Endothelial cell of umbilical vein (primary cell): ENCODE measurements at regions not wholly inside any gene's neighbourhood (a gene's known extent, or its start where the extent isn't known, plus 50 kb on each side); places are given as distances from the start of the nearest gene placed in this dataset.

ENCODE experiments used
- BruUV-seq: library from RNA; stranded (reverse); fragments of 400-500 nt; replicated peaks from 2 replicates; lab custom pipeline; 2021; lab: Mats Ljungman, UMichigan
- CTCF ChIA-PET: fragments of 300-600, 350-600 bp; sonication (Branson Sonifier 250); formaldehyde crosslinking; loops from one replicate; lab custom pipeline; 2021; ENCODE audit warnings: antibody characterized with exemption, inconsistent platforms; lab: Charles Lee
- POLR2A ChIA-PET: fragments of 300-600, 350-600 bp; sonication (Branson Sonifier 250); formaldehyde crosslinking; loops from one replicate; lab custom pipeline; 2021; ENCODE audit warnings: antibody characterized with exemption, inconsistent platforms; lab: Charles Lee
- DNase-seq: peaks from one replicate; pipeline ENCODE4 v3.0.0-alpha.2; 2011; ENCODE audit warnings: low read depth, low spot score
- FAIRE-seq: peaks from 2 replicates; lab custom pipeline; 2011; peaks lifted over from hg19 to GRCh38; lab: Jason Lieb, UNC
- H2AFZ ChIP-seq: 2 replicates; pipeline ENCODE4 v1.6.0; 2012; ENCODE audit warnings: low read depth, low read length, control low read depth, inconsistent platforms
- H3K27ac ChIP-seq: 2 replicates; pipeline ENCODE4 v1.5.1; 2011; ENCODE audit warnings: low read depth, mild to moderate bottlenecking, control low read depth, low read length, moderate library complexity; ENCODE audit not compliant: insufficient read depth
- H3K27me3 ChIP-seq, 2 experiments: 2 replicates each; pipeline versions ENCODE4 v1.6.0 to v1.6.1; 2011; ENCODE audit warnings: low read length in 2 of 2, mixed read lengths in 1 of 2; ENCODE audit not compliant: control insufficient read depth in 2 of 2, insufficient read depth in 2 of 2
- H3K36me3 ChIP-seq, 2 experiments: 2 replicates in 1 of 2; 3 replicates in 1 of 2; pipeline ENCODE4 v1.5.1; 2011; ENCODE audit warnings: low read length in 2 of 2, mild to moderate bottlenecking in 1 of 2, moderate library complexity in 1 of 2; ENCODE audit not compliant: control insufficient read depth in 2 of 2, insufficient read depth in 2 of 2; ENCODE audit errors: extremely low read depth in 1 of 2
- H3K4me1 ChIP-seq: 3 replicates; pipeline ENCODE4 v1.5.1; 2011; ENCODE audit warnings: mild to moderate bottlenecking, low read length; ENCODE audit not compliant: control insufficient read depth, insufficient read depth; ENCODE audit errors: extremely low read depth
- H3K4me2 ChIP-seq: 2 replicates; pipeline ENCODE4 v1.6.1; 2011; ENCODE audit warnings: low read length, control low read depth, mixed read lengths; ENCODE audit not compliant: insufficient read depth
- H3K4me3 ChIP-seq, 3 experiments: fragments of 200-600 bp in 1 of 3; sonication (generic), shearing (Covaris generic) in 1 of 3; replicated peaks in 1 of 3; 2 replicates each; pipeline ENCODE4 v1.5.1; 2011 to 2016; ENCODE audit warnings: control low read depth in 3 of 3, low read length in 3 of 3, mild to moderate bottlenecking in 2 of 3, inconsistent platforms in 1 of 3, low read depth in 1 of 3, moderate library complexity in 1 of 3; ENCODE audit not compliant: insufficient read depth in 1 of 3
- H3K79me2 ChIP-seq: 2 replicates; pipeline ENCODE4 v1.6.0; 2012; ENCODE audit warnings: low read length, inconsistent platforms; ENCODE audit not compliant: control insufficient read depth, insufficient read depth
- H3K9ac ChIP-seq: replicated peaks from 2 replicates; pipeline ENCODE3; 2011; ENCODE audit warnings: low read length, control low read depth; ENCODE audit not compliant: insufficient read depth; ENCODE audit errors: extremely low read depth
- H3K9me1 ChIP-seq: replicated peaks from 3 replicates; pipeline ENCODE4 v1.6.0; 2011; ENCODE audit warnings: mild to moderate bottlenecking, low read length; ENCODE audit not compliant: control insufficient read depth, insufficient read depth; ENCODE audit errors: extremely low read depth
- H3K9me3 ChIP-seq: replicated peaks from 2 replicates; pipeline ENCODE4 v1.5.1; 2012; ENCODE audit warnings: low read length, inconsistent platforms; ENCODE audit not compliant: control insufficient read depth, insufficient read depth
- H4K20me1 ChIP-seq: replicated peaks from 2 replicates; pipeline ENCODE3; 2011; ENCODE audit warnings: mild to moderate bottlenecking, low read length; ENCODE audit not compliant: control insufficient read depth, insufficient read depth; ENCODE audit errors: extremely low read depth
- CTCF ChIP-seq, 2 donors: IDR thresholded peaks; 1 replicate in 1 of 2; 2 replicates in 1 of 2; pipeline ENCODE4 v1.5.1; 2011; ENCODE audit warnings: low read length in 2 of 2, mild to moderate bottlenecking in 2 of 2, moderate library complexity in 2 of 2, control low read depth in 1 of 2, inconsistent platforms in 1 of 2, low read depth in 1 of 2; ENCODE audit not compliant: insufficient read depth in 1 of 2; ENCODE audit errors: extremely low read depth in 1 of 2
- MAX ChIP-seq: IDR thresholded peaks from 2 replicates; pipeline ENCODE4 v1.6.1; 2011; ENCODE audit not compliant: insufficient read depth, insufficient read length
- dilution Hi-C: fragments of 300-500 bp; cut with MboI; formaldehyde crosslinking; loops from one replicate; pipeline ENCODE4 v1.15.0; 2019; ENCODE audit warnings: low sequenced_read_pairs; ENCODE audit not compliant: extremely low pct_ligation_motif_present
- intact Hi-C: fragments of 100-400 bp; cut with micrococcal nuclease; formaldehyde crosslinking; loops from one replicate; pipeline ENCODE4 v1.10.0; 2022

- BruUV-seq, result no TSS peak
- dilution Hi-C loops, result no loop called here
These were observed 274.9 kb downstream of the GASK1B start for GRCh38 chr4:157897855-157898370.

More at GRCh38 chr4:157897855-157898370, 274.9 kb downstream of the GASK1B start:
- DNase-seq (no peak), FAIRE-seq (no peak)
- CTCF ChIA-PET, result no interaction called here
- no peaks in the 10 kb centered on the region for H3K27me3 ChIP-seq
- no peaks in the 10 kb centered on the region for H3K9me3 ChIP-seq
- no peaks in the 10 kb centered on the region for H4K20me1 ChIP-seq
- H3K79me2 ChIP-seq, result no peaks in the 10 kb centered on the region
- H3K9me1 ChIP-seq, result no peaks in the 10 kb centered on the region
- H3K36me3 ChIP-seq, result no peaks in the 10 kb centered on the region
- no peak overlapping the region for H3K27ac ChIP-seq
- H3K9ac ChIP-seq, result no peak overlapping the region
- H3K4me2 ChIP-seq, result no peak overlapping the region
- H2AFZ ChIP-seq, result no peak overlapping the region
- TF ChIP-seq MAX (no peak), CTCF (IDR thresholded peaks at IDR 0.05; ENCODE audit: extremely low read depth in 1 of 2, insufficient read depth in 1 of 2, low read depth in 1 of 2, low read length in 2 of 2) (no peak)
- intact Hi-C loops, result no loop called here
- H3K4me1 ChIP-seq, result no peaks in the 10 kb centered on the region
- H3K4me3 ChIP-seq, result no peak overlapping the region
- POLR2A ChIA-PET, result no interaction called here
